ENCODE measurements at regions not wholly inside any gene's neighbourhood (a gene's known extent, or its start where the extent isn't known, plus 50 kb on each side); places are given as distances from the start of the nearest gene placed in this dataset.

- ChIA-PET CTCF (no interaction called here), SMC1A (ENCODE audit: uncharacterized antibody, unreplicated experiment) (interaction anchor here (1.0 to 5.0 kb wide), 11 partner anchors 8 to 133 kb away, joined by 3 to 31 read pairs (median 5); no protein-coding TSS in a partner anchor), RAD21 (ENCODE audit: unreplicated experiment) (interaction anchor here (1.6 to 2.8 kb wide), 4 partner anchors 12 to 137 kb away, joined by 3 to 8 read pairs (median 6); no protein-coding TSS in a partner anchor), POLR2A (interaction anchor here (0.9 kb wide), 1 partner anchor 114 kb away, joined by 3 read pairs; no protein-coding TSS in a partner anchor)
- Histone ChIP-seq H2AFZ (ENCODE audit: control insufficient read depth, low read depth, low read length) (no peak overlapping the region), H3K27me3 (replicated peaks in 1 of 2; ENCODE audit: control insufficient read depth in 2 of 2, insufficient read depth in 2 of 2, low read length in 1 of 2) (no peaks in the 10 kb centered on the region), H4K20me1 (ENCODE audit: control insufficient read depth, insufficient read depth) (no peaks in the 10 kb centered on the region), H3K9me3 (replicated peaks; ENCODE audit: control insufficient read depth, insufficient read depth, low read length) (no peaks in the 10 kb centered on the region; the same call in 2 of the 3 replicates), H3K79me2 (ENCODE audit: control insufficient read depth, insufficient read depth, low read length) (no peaks in the 10 kb centered on the region), H3K4me1 (ENCODE audit: control insufficient read depth, insufficient read depth, low read length) (no peaks in the 10 kb centered on the region), H3K4me2 (ENCODE audit: control insufficient read depth, insufficient read depth) (no peak overlapping the region), H3K9ac (ENCODE audit: control insufficient read depth, insufficient read depth, low read length) (no peak overlapping the region), H3K4me3 (no peak overlapping the region), H3K27ac (ENCODE audit: control insufficient read depth, insufficient read depth) (no peak overlapping the region), H3K36me3 (ENCODE audit: control insufficient read depth in 2 of 2, insufficient read depth in 2 of 2, low read length in 1 of 2) (no peaks in the 10 kb centered on the region)
- DNase-seq (ENCODE audit: low read depth, low spot score) (no peak), ATAC-seq (peak; percentile 67), FAIRE-seq (no peak)
- intact Hi-C loops (cut with micrococcal nuclease; ENCODE audit: unreplicated experiment) = no loop called here
- in situ Hi-C loops (cut with MboI) = no loop called here
- BruUV-seq (replicated peaks) = no TSS peak
- TF ChIP-seq BCL3 (IDR thresholded peaks at IDR 0.05; ENCODE audit: borderline replicate concordance, insufficient read depth, low read depth, low read length, poor library complexity, severe bottlenecking) (peak; percentile 59), E2F8 (IDR thresholded peaks at IDR 0.05; ENCODE audit: low read depth, partially characterized antibody) (no peak)
- 31% methylated on average over 3 of the region's 3 CpGs for WGBS (ENCODE audit: insufficient coverage, insufficient replicate concordance, low lambda C conversion rate, missing lambda C conversion rate)
These were observed 122.7 kb upstream of the LPAR1 start for GRCh38 chr9:111161015-111161415.

All from GM12878 (cell line).